Keratinocyte (primary cell): ENCODE measurements at regions not wholly inside any gene's neighbourhood (a gene's known extent, or its start where the extent isn't known, plus 50 kb on each side); places are given as distances from the start of the nearest gene placed in this dataset.

Experiments
- EZH2 ChIP-seq: IDR thresholded peaks from one replicate; pipeline ENCODE4 v1.6.1; 2012; ENCODE audit warnings: inconsistent platforms, mild to moderate bottlenecking, low read length, moderate library complexity
- TF ChIP-seq, protein P1 (sequence below), 3 experiments: IDR thresholded peaks in 1 of 3; conservative IDR thresholded peaks in 1 of 3; optimal IDR thresholded peaks in 1 of 3; 2 replicates in 2 of 3; 3 replicates in 1 of 3; pipeline versions ENCODE3 to v1.5.1; 2011; ENCODE audit warnings: low read length in 3 of 3, mild to moderate bottlenecking in 3 of 3, moderate library complexity in 2 of 3, control low read depth in 1 of 3, inconsistent platforms in 1 of 3; ENCODE audit not compliant: insufficient read depth in 2 of 3; ENCODE audit errors: extremely low read depth in 1 of 3

DNA sequence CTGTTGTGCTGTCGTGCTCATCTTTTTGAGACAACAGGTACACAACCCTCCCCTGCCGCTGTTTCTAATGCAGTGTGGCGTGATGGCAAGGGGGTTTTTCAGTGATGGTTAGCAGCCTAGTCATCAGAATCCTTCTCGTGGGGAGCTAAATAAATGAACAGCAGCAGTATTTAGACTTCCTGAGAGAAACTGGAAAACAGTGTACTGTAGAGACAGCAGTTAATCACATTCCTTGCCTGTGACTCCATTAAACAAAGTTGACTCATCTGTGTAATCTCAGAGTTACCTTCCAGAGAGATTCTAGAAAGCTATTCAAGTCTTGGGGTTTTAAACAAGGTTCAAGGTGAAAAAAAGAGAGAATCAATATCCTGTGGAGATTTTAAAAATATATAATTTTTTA lies 1753.2 kb upstream of the PCDH7 start:
- TF ChIP-seq, protein P1, sequence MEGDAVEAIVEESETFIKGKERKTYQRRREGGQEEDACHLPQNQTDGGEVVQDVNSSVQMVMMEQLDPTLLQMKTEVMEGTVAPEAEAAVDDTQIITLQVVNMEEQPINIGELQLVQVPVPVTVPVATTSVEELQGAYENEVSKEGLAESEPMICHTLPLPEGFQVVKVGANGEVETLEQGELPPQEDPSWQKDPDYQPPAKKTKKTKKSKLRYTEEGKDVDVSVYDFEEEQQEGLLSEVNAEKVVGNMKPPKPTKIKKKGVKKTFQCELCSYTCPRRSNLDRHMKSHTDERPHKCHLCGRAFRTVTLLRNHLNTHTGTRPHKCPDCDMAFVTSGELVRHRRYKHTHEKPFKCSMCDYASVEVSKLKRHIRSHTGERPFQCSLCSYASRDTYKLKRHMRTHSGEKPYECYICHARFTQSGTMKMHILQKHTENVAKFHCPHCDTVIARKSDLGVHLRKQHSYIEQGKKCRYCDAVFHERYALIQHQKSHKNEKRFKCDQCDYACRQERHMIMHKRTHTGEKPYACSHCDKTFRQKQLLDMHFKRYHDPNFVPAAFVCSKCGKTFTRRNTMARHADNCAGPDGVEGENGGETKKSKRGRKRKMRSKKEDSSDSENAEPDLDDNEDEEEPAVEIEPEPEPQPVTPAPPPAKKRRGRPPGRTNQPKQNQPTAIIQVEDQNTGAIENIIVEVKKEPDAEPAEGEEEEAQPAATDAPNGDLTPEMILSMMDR (optimal IDR thresholded peaks at IDR 0.05 in 1 of 3, IDR thresholded peaks at IDR 0.05 in 1 of 3, conservative IDR thresholded peaks at IDR 0.05 in 1 of 3; ENCODE audit: extremely low read depth in 1 of 3, insufficient read depth in 2 of 3, low read length in 3 of 3): no peak
- no peak for TF ChIP-seq EZH2
